AG09309 (cell line): ENCODE measurements at regions not wholly inside any gene's neighbourhood (a gene's known extent, or its start where the extent isn't known, plus 50 kb on each side); places are given as distances from the start of the nearest gene placed in this dataset.

Source experiments
- DNase-seq: peaks from one replicate; pipeline ENCODE4 v3.0.0-alpha.2; 2010; ENCODE audit warnings: low read depth
- H3K4me3 ChIP-seq: 2 replicates; pipeline ENCODE4 v1.5.1; 2011; ENCODE audit warnings: mild to moderate bottlenecking, low read depth, low read length, moderate library complexity; ENCODE audit not compliant: control insufficient read depth
- CTCF ChIP-seq: IDR thresholded peaks from 2 replicates; pipeline ENCODE4 v1.5.1; 2011; ENCODE audit warnings: mild to moderate bottlenecking, low read depth, low read length, inconsistent platforms; ENCODE audit not compliant: insufficient read depth, control insufficient read depth; ENCODE audit errors: missing control alignments

- no peak overlapping the region for H3K4me3 ChIP-seq
- no peak for TF ChIP-seq CTCF
- DNase-seq = peak; percentile 25
Measured at GRCh38 chr12:94805749-94806529, 155.6 kb upstream of the TMCC3 start.

- no peak overlapping the region for H3K4me3 ChIP-seq
- DNase-seq = no peak
- TF ChIP-seq CTCF = no peak
Measured at GRCh38 chr12:94803939-94804338, 153.6 kb upstream of the TMCC3 start.

DNA sequence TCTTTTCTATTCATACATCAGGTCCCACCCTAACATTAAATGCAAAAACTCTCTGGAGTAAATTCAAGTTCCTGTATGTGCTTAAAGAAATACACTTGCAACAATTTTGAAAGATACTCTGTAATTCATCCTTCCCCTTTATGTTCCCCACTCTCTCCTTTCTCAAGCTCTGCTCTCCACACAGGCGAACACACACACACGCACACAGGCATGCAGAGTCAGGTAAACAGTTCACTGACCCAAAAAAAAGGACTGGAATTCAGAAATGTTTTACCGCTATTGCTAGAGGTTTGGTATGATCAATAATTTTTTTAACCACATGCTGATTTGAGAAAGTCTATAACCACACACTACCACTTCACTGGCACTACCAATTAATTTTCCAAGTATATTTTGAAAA is 152.4 kb upstream of the TMCC3 start:
- no peak for DNase-seq
- no peak for TF ChIP-seq CTCF
- H3K4me3 ChIP-seq = no peak overlapping the region

DNA sequence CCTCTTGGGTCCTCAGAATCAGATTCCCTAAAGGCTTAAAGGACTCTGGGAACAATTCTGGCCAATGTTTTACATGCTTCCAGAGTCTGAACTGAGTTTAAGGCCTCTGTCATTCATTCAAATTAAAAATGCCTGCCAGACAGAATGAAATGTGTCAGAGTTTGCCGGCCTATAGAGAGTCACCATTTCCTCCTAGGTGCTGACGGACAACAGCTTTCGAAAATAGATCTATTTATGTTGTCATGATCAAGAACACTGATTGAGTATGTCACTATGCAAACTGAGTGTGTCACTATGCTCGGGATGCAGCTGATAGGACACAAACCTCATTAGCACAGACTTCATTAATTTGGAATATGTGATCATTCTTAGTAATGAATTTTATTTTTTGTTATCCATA is 151.4 kb upstream of the TMCC3 start:
- no peak for TF ChIP-seq CTCF
- DNase-seq = no peak
- no peak overlapping the region for H3K4me3 ChIP-seq

- DNase-seq = no peak
- no peak overlapping the region for H3K4me3 ChIP-seq
- TF ChIP-seq CTCF = no peak
Measured at GRCh38 chr12:94799136-94799535, 148.8 kb upstream of the TMCC3 start.

DNA sequence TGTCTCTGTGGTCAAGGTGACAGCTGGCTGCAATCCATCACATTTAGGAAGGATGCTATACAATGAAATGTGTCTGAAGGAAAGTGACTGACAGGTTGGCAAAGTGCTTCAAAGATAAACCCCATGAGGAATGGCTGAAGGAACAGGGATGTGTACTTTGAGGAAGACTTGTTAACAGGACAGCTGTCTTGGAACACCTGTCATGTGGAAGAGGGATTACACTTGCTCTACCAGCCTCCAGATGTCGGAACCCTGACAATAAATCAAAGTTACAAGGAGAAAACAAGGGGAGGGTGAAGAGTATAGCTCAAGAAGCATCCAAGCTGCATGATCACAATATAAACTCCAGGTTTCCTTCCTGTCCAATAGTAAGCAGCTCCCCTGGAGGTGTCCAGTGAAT is 147.8 kb upstream of the TMCC3 start:
- no peak for DNase-seq
- TF ChIP-seq CTCF = no peak

More for the DNA sequence above, 147.8 kb upstream of the TMCC3 start:
- H3K4me3 ChIP-seq = no peak overlapping the region
